ENCODE measurements at regions not wholly inside any gene's neighbourhood (a gene's known extent, or its start where the extent isn't known, plus 50 kb on each side); places are given as distances from the start of the nearest gene placed in this dataset.

DNA sequence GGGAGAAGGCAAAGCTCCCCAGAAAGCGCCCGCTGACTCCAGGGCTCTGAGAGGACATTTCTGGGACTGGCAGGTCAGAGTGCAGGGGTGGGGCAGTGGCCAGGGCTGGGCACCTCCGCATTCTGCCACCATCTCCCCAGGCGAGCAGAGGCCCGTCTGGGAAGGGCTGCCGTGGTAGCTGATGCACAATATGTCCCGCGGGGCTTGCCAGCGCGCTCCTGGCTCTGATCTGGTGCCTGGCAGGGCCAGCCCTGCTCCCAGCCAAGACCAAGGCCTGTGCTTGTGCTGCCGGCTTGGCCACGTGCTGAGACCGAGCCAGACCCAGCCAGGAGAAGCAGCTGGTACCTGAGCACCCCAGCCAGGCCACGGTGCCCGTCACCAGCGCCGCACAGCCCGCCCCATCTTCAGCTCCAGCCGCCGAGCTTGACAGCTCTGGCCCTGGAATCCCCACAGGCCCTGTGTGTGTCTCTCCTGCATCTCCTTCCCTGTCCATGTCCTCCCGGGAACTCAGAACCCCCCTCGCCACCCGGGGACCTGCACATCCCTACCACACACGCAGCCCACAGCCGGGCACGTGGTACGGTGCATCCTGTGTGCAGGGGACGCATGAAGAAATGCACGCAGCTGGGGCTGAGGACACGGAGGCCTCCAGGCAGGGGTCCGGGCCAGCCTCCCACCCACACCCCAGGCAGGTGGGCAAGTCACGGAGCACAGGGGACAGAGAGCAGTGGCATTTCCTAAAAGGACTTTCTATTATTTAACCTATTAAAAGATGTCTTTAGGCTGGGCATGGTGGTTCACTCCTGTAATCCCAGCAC, 68.6 kb upstream of the C14orf180 start:
- H3K4me3 ChIP-seq (ENCODE audit: low read depth, low read length), result no peak overlapping the region
- DNase-seq (ENCODE audit: low read depth), result no peak
- TF ChIP-seq, protein P1, sequence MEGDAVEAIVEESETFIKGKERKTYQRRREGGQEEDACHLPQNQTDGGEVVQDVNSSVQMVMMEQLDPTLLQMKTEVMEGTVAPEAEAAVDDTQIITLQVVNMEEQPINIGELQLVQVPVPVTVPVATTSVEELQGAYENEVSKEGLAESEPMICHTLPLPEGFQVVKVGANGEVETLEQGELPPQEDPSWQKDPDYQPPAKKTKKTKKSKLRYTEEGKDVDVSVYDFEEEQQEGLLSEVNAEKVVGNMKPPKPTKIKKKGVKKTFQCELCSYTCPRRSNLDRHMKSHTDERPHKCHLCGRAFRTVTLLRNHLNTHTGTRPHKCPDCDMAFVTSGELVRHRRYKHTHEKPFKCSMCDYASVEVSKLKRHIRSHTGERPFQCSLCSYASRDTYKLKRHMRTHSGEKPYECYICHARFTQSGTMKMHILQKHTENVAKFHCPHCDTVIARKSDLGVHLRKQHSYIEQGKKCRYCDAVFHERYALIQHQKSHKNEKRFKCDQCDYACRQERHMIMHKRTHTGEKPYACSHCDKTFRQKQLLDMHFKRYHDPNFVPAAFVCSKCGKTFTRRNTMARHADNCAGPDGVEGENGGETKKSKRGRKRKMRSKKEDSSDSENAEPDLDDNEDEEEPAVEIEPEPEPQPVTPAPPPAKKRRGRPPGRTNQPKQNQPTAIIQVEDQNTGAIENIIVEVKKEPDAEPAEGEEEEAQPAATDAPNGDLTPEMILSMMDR (conservative IDR thresholded peaks at IDR 0.05; ENCODE audit: low read depth, low read length), result no peak

DNA sequence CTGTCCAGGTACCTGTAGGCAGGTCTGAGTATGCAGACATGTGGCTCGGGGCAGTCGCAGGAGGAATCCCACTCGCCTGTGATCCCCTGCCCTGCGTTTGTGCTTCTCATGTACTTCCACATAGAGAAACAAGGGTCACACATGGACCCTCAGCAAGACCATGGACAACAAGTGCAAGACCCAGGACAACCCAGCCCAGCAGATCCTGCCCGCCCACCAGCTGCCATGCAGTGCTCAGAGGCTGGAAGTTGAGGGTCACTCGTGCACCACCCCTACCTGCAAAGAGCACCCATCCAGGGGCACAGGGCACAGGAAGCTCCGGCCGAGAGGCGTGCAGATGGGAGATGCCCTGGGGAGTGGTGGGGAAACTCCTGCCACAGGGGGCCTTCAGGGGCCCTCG, 67.5 kb upstream of the C14orf180 start:
- DNase-seq (ENCODE audit: low read depth), result no peak
- H3K4me3 ChIP-seq (ENCODE audit: low read depth, low read length), result no peak overlapping the region
- TF ChIP-seq, protein P1 (conservative IDR thresholded peaks at IDR 0.05; ENCODE audit: low read depth, low read length), result no peak

DNA sequence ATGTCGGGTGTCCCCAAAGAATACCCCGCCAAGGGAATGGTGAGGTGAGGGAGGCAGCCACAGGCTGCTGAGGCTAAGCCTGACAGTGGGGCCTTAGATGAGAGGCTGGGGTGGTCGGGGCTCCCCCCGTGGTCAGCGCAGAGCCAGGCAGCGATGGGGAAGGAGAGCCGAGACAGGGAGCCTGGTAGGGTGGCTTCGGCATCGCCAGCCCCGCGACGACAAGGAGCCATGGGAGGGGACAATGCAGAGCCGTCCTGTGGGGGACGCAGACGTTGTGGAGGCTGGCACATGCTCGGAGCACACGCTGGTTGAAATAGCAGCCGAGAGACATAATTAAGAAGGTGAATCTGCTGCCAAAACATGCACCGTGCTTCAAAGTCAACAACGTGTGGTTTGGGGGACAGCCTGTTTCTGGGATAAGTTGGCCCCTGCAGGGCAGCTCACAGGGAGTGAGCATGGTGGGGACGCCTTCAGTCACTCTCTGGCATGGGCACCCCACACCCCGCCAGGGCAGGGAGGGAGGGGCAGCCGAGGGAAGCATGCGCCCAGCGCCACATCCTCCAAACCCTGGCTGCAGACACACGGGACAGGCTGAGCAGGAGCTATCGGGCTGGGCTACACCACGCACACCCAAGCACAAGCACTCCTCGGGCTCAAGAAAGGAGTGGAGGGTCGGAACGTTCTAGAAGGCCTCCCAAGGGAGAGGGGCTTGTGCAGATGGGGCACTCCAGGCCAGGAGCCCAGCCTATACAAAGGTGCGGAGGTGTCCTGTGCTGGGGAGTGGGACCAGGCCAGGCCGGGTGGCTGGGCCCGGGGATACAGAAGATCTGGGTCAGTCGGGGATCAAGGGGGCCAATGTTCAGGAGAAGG, 66.6 kb upstream of the C14orf180 start:
- TF ChIP-seq, protein P1 (conservative IDR thresholded peaks at IDR 0.05; ENCODE audit: low read depth, low read length), result no peak
- no peak for DNase-seq (ENCODE audit: low read depth)
- no peak overlapping the region for H3K4me3 ChIP-seq (ENCODE audit: low read depth, low read length)

DNA sequence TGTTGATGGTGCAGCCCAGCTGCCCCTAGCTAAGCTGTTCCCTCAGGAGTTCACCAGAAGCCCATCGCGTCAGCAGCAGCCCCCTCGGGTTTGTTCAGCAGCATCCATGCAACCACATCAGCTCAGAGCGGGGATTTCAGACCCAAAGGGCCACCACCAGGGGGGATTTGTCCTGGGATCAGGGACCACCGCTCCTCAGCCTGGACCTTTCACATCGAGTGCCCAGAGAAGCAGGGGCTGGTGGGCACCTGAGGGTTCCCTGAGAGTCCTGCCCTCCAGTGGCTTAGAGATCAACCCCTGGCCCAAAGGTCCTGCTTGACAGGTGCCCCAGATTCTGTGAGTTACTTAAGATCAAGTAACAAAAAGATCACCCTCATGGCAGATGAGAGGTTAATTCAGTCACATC, 65.9 kb upstream of the C14orf180 start:
- H3K4me3 ChIP-seq (ENCODE audit: low read depth, low read length), result no peak overlapping the region
- no peak for DNase-seq (ENCODE audit: low read depth)
- TF ChIP-seq, protein P1 (conservative IDR thresholded peaks at IDR 0.05; ENCODE audit: low read depth, low read length), result no peak

DNA sequence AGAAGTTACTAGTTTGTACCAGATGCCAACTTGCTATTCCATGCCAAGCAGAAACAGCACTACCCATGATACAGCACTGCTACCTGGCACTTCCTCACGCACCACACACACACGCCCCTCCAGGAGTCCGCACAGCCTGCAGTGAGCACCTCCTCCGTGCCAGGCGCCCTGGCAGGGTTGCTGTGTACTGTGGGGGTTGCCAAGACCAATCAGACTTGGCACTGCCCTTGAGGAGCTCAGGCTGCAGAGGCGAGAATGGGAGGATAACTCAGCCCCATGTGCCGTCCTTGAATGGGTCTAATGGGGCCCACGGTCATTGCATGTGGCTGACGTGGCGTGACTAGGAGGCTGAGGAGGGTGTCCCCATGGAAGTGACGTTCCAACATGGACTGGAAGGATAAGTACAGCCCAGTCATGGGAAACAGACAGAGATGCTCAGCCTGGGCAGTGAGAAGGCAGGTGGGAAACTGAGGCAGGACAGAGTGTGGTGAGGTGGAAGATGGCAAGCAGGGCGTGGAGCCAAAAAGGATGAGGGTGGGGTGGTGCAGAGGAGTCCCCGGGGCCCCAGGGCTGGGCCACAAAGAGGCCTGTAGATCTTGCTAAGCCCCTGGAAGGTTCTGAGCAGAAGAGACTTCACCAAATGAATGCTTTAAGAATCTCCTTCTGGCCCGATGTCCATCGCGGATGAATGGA, 65.3 kb upstream of the C14orf180 start:
- DNase-seq (ENCODE audit: low read depth), result no peak
- TF ChIP-seq, protein P1 (conservative IDR thresholded peaks at IDR 0.05; ENCODE audit: low read depth, low read length), result no peak
- no peak overlapping the region for H3K4me3 ChIP-seq (ENCODE audit: low read depth, low read length)

DNA sequence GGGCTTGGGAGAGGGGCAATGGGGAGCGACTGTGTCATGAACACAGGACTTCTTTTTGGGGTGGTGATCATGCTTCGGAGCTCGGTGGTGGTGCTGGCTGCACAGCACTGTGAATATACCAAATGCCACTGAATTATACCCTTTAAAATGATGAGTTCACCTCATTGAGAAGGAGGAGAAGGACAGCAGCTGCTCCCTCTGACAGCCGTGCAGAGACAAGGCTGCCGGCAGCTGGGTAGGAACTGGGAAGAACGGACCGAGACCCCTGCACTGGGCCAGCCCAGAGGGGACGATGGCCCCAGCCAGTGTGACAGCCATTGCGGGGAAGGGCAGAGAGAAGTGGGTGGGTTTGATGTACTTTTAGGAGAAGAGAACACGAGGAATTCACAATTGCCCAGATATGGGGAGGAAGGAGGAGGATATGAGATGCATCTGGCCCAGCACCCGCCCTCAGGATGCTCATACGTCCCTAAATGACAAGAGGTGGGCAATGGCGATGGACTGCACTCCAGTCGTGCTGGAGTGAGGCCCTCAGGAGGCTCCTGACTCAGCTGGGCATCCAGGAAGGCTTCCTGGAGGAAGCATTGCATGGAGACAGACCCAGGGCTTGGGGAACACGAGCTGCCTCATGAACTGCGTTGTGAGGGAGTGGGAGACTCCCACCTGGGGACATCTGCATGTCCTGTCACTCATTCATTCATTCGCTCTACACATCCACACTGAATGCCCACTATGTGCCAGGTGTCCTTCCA, 64.3 kb upstream of the C14orf180 start:
- TF ChIP-seq, protein P1 (conservative IDR thresholded peaks at IDR 0.05; ENCODE audit: low read depth, low read length), result no peak
- DNase-seq (ENCODE audit: low read depth), result no peak
- H3K4me3 ChIP-seq (ENCODE audit: low read depth, low read length), result no peak overlapping the region
